AG04449 (cell line): ENCODE measurements at regions not wholly inside any gene's neighbourhood (a gene's known extent, or its start where the extent isn't known, plus 50 kb on each side); places are given as distances from the start of the nearest gene placed in this dataset.

ENCODE experiments used
- CTCF ChIA-PET: fragments of 350-600 bp; formaldehyde crosslinking; extraction: SDS; loops from one replicate; lab custom pipeline; 2021; ENCODE audit warnings: antibody characterized with exemption; lab: Yijun Ruan, JAX
- POLR2A ChIA-PET: fragments of 400-600, 350-600 bp; formaldehyde crosslinking; extraction: SDS; loops from one replicate; lab custom pipeline; 2020; ENCODE audit warnings: antibody characterized with exemption, inconsistent platforms; lab: Yijun Ruan, JAX
- DNase-seq: peaks from one replicate; pipeline ENCODE4 v3.0.0-alpha.2; 2010; ENCODE audit warnings: low read depth, low spot score
- H3K4me3 ChIP-seq: 2 replicates; pipeline ENCODE4 v1.5.1; 2011; ENCODE audit warnings: low read depth, mild to moderate bottlenecking, control low read depth, low read length
- TF ChIP-seq, protein P1 (sequence below): IDR thresholded peaks from one replicate; pipeline ENCODE4 v1.5.1; 2011; ENCODE audit warnings: mild to moderate bottlenecking, moderate library complexity, low read length, control low read depth, inconsistent platforms; ENCODE audit not compliant: insufficient read depth; ENCODE audit errors: missing control alignments

GRCh38 chr7:66575398-66575797 lies 53.3 kb upstream of the KCTD7 start:
- no peak for DNase-seq
- ChIA-PET CTCF (no interaction called here), POLR2A (no interaction called here)
- TF ChIP-seq, protein P1, sequence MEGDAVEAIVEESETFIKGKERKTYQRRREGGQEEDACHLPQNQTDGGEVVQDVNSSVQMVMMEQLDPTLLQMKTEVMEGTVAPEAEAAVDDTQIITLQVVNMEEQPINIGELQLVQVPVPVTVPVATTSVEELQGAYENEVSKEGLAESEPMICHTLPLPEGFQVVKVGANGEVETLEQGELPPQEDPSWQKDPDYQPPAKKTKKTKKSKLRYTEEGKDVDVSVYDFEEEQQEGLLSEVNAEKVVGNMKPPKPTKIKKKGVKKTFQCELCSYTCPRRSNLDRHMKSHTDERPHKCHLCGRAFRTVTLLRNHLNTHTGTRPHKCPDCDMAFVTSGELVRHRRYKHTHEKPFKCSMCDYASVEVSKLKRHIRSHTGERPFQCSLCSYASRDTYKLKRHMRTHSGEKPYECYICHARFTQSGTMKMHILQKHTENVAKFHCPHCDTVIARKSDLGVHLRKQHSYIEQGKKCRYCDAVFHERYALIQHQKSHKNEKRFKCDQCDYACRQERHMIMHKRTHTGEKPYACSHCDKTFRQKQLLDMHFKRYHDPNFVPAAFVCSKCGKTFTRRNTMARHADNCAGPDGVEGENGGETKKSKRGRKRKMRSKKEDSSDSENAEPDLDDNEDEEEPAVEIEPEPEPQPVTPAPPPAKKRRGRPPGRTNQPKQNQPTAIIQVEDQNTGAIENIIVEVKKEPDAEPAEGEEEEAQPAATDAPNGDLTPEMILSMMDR = no peak
- no peak overlapping the region for H3K4me3 ChIP-seq

DNA sequence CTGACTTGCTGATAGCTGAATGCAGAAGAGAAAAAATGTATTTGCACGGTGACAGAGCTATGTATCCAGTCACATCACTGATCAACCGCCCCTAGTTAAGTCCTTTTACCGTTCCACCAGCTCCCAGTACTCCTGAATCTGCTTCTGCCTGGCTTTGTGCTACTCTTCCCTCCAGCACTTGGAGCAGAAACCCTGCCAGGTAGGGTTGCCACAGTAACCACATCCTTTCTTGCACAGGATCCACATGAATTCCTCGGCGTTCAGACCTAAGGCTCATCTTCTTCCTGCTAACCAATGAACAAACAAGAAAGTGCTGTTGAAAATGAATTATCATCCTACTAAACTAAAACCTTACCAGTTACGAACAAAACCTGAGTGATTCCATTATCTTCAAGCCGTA lies 52.0 kb upstream of the KCTD7 start:
- DNase-seq = no peak

More for the DNA sequence above, 52.0 kb upstream of the KCTD7 start:
- no peak overlapping the region for H3K4me3 ChIP-seq
- POLR2A ChIA-PET = no interaction called here
- CTCF ChIA-PET = interaction anchor here (0.8 kb wide), 1 partner anchor 19 kb away, joined by 3 read pairs; no protein-coding TSS in a partner anchor
- TF ChIP-seq, protein P1 = no peak
